Fibroblast of lung (primary cell): ENCODE measurements at regions not wholly inside any gene's neighbourhood (a gene's known extent, or its start where the extent isn't known, plus 50 kb on each side); places are given as distances from the start of the nearest gene placed in this dataset.

Experiments
- CTCF ChIP-seq, 2 donors: IDR thresholded peaks in 1 of 2; conservative IDR thresholded peaks in 1 of 2; 1 replicate in 1 of 2; 2 replicates in 1 of 2; pipeline ENCODE4 v1.5.1; 2011 to 2012; ENCODE audit warnings: low read length in 2 of 2, control low read depth in 1 of 2, inconsistent platforms in 1 of 2, low read depth in 1 of 2, mild to moderate bottlenecking in 1 of 2
- EZH2 ChIP-seq: IDR thresholded peaks from 2 replicates; pipeline ENCODE4 v1.5.1; 2012; ENCODE audit warnings: low read length, control low read depth, mild to moderate bottlenecking; ENCODE audit errors: missing control alignments

- TF ChIP-seq EZH2 (no peak), CTCF (conservative IDR thresholded peaks at IDR 0.05 in 1 of 2, IDR thresholded peaks at IDR 0.05 in 1 of 2; ENCODE audit: low read depth in 1 of 2, low read length in 2 of 2) (no peak)
These were observed 377.0 kb downstream of the OLFM4 start for GRCh38 chr13:53405616-53406015.
